GM23338 (cell line): ENCODE measurements at regions not wholly inside any gene's neighbourhood (a gene's known extent, or its start where the extent isn't known, plus 50 kb on each side); places are given as distances from the start of the nearest gene placed in this dataset.

Experiments
- ATAC-seq: fragments of 200-7000 bp; cut with Tn5 transposase; 3 replicates; pipeline ENCODE4 v1.9.1; 2020
- DNase-seq: peaks from one replicate; pipeline ENCODE4 v3.0.0-alpha.2; 2015; ENCODE audit warnings: low spot score
- H2AFZ ChIP-seq: fragments of 200-600 bp; sonication (generic); 2 replicates; pipeline ENCODE4 v1.8.0; 2016; ENCODE audit warnings: antibody characterized with exemption, mild to moderate bottlenecking, moderate library complexity
- H3F3A ChIP-seq: fragments of 200-600 bp; sonication (generic); replicated peaks from 2 replicates; pipeline ENCODE4 v1.8.0; 2017; ENCODE audit warnings: antibody characterized with exemption, mixed run types, low read depth
- H3K27ac ChIP-seq: fragments of 200-600 bp; sonication (generic); 2 replicates; pipeline ENCODE4 v1.6.1; 2016; ENCODE audit warnings: low read depth
- H3K27me3 ChIP-seq: fragments of 200-600 bp; sonication (generic); 2 replicates; pipeline ENCODE4 v1.8.0; 2016; ENCODE audit warnings: mild to moderate bottlenecking, mixed run types, moderate library complexity; ENCODE audit not compliant: insufficient read depth
- H3K36me3 ChIP-seq: fragments of 200-600 bp; sonication (generic); 2 replicates; pipeline ENCODE4 v1.8.0; 2016; ENCODE audit warnings: mild to moderate bottlenecking; ENCODE audit not compliant: insufficient read depth
- H3K4me1 ChIP-seq: fragments of 200-600 bp; sonication (generic); 2 replicates; pipeline ENCODE4 v1.8.0; 2016; ENCODE audit warnings: mild to moderate bottlenecking, moderate library complexity; ENCODE audit not compliant: insufficient read depth
- H3K4me2 ChIP-seq: fragments of 200-600 bp; sonication (generic); 2 replicates; pipeline ENCODE4 v1.7.1; 2017; ENCODE audit warnings: mixed run types
- H3K4me3 ChIP-seq: fragments of 200-600 bp; sonication (generic); 2 replicates; pipeline ENCODE4 v1.6.1; 2016; ENCODE audit warnings: mixed run types
- H3K79me2 ChIP-seq: fragments of 200-600 bp; sonication (generic); replicated peaks from 2 replicates; pipeline ENCODE4 v1.8.0; 2017; ENCODE audit warnings: mild to moderate bottlenecking; ENCODE audit not compliant: insufficient read depth
- H3K9me2 ChIP-seq: fragments of 200-600 bp; sonication (generic); 2 replicates; pipeline ENCODE4 v1.8.0; 2017; ENCODE audit not compliant: insufficient read depth
- H4K20me1 ChIP-seq: fragments of 200-600 bp; sonication (generic); replicated peaks from 2 replicates; pipeline ENCODE4 v1.8.0; 2017; ENCODE audit warnings: mild to moderate bottlenecking; ENCODE audit not compliant: insufficient read depth
- H3K27ac Mint-ChIP-seq: 2 replicates; pipeline ENCODE4 v1.8.0; 2020; ENCODE audit warnings: inconsistent platforms, mild to moderate bottlenecking, moderate library complexity, mixed read lengths
- H3K27me3 Mint-ChIP-seq: 3 replicates; pipeline ENCODE4 v1.8.0; 2022; ENCODE audit warnings: low read depth, mild to moderate bottlenecking, moderate library complexity, mixed read lengths, inconsistent platforms; ENCODE audit not compliant: insufficient read depth, poor library complexity
- H3K36me3 Mint-ChIP-seq: 3 replicates; pipeline ENCODE4 v1.8.0; 2021; ENCODE audit warnings: low read depth, mild to moderate bottlenecking, inconsistent platforms, moderate library complexity, mixed read lengths
- H3K4me1 Mint-ChIP-seq: 3 replicates; pipeline ENCODE4 v1.8.0; 2020; ENCODE audit warnings: mild to moderate bottlenecking, inconsistent platforms, mixed read lengths
- H3K4me3 Mint-ChIP-seq: 3 replicates; pipeline ENCODE4 v1.8.0; 2021; ENCODE audit warnings: moderate library complexity, mild to moderate bottlenecking, inconsistent platforms, mixed read lengths
- H3K9me3 Mint-ChIP-seq: 3 replicates; pipeline ENCODE4 v1.8.0; 2020; ENCODE audit warnings: moderate library complexity, mild to moderate bottlenecking, inconsistent platforms, mixed read lengths
- CREB1 ChIP-seq: fragments of 250-450 bp; sonication (Bioruptor Pico); IDR thresholded peaks from 2 replicates; pipeline ENCODE4 v1.5.0; 2020; ENCODE audit warnings: low read depth, mild to moderate bottlenecking, moderate library complexity
- POLR2AphosphoS5 ChIP-seq: IDR thresholded peaks from 2 replicates; pipeline ENCODE4 v1.6.1; 2016; ENCODE audit warnings: antibody characterized with exemption, low read depth
- TF ChIP-seq, protein P1 (sequence below), 2 experiments: fragments of 200-600 bp in 1 of 2; sonication (generic) in 1 of 2; conservative IDR thresholded peaks; 2 replicates each; pipeline versions ENCODE4 v1.5.1 to v1.6.1; 2016 to 2017; ENCODE audit warnings: antibody characterized with exemption in 2 of 2, low read depth in 2 of 2, mild to moderate bottlenecking in 2 of 2, moderate library complexity in 1 of 2
- TF ChIP-seq, protein P2 (sequence below): fragments of 250-450 bp; sonication (Bioruptor Pico); IDR thresholded peaks from 2 replicates; pipeline ENCODE4 v1.5.0; 2020; ENCODE audit warnings: mild to moderate bottlenecking, moderate library complexity

DNA sequence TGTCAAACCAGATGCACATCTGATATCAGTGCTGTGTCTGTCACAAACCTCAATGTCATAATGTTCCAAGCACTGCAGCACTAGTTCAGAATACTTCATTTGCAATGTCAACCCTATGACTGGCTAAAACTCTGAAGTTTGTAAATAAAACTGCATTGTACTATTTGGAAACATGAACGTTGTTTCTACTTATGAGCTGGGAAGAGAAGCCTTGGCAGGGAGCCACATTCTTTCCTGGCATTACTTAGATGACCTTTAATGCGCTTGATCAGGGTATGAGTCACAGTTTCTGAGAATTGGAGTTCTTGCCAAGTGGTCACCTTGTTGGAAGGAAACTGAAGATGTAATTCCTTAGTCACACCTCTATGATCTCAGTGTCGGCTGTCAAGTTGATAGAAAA lies 664.8 kb upstream of the MMS22L start (continued):
- TF ChIP-seq, protein P1, sequence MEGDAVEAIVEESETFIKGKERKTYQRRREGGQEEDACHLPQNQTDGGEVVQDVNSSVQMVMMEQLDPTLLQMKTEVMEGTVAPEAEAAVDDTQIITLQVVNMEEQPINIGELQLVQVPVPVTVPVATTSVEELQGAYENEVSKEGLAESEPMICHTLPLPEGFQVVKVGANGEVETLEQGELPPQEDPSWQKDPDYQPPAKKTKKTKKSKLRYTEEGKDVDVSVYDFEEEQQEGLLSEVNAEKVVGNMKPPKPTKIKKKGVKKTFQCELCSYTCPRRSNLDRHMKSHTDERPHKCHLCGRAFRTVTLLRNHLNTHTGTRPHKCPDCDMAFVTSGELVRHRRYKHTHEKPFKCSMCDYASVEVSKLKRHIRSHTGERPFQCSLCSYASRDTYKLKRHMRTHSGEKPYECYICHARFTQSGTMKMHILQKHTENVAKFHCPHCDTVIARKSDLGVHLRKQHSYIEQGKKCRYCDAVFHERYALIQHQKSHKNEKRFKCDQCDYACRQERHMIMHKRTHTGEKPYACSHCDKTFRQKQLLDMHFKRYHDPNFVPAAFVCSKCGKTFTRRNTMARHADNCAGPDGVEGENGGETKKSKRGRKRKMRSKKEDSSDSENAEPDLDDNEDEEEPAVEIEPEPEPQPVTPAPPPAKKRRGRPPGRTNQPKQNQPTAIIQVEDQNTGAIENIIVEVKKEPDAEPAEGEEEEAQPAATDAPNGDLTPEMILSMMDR (conservative IDR thresholded peaks at IDR 0.05; ENCODE audit: low read depth in 2 of 2) = no peak
- TF ChIP-seq CREB1 (CRISPR knock-in tag) = no peak
- no peak for TF ChIP-seq POLR2AphosphoS5

DNA sequence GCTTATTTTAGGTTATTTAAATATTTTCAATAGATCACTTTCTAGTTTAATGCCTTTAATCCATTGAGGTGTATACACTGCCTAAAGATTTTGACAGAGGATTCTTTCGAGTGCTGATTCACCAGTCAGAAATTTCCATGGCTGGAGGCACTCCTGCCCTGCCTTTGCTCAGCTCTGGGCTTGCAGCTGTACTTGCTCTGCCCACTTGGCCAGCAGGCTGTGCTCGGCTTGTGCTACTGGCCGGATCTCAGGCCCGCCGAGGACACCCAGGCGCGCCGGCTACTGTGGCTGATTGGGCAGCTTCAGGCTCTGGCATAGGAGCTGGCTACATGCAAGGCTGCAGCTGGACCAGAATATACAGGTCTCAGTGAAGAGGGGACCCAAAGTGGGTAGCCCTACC lies 675.1 kb upstream of the MMS22L start:
- H3F3A ChIP-seq = no peaks in the 10 kb centered on the region
- H3K4me3 ChIP-seq = no peak overlapping the region
- H3K27me3 ChIP-seq = no peaks in the 10 kb centered on the region
- no peaks in the 10 kb centered on the region; the same call in 2 of the 3 replicates for H3K4me1 Mint-ChIP-seq
- no peaks in the 10 kb centered on the region for H3K4me1 ChIP-seq
- peaks cover 3% of the 10 kb centered on the region; the same call in 2 of the 3 replicates for H3K36me3 Mint-ChIP-seq
- peak; percentile 47 for DNase-seq
- no peaks in the 10 kb centered on the region for H3K36me3 ChIP-seq
- no peak overlapping the region for H3K4me2 ChIP-seq
- no peak overlapping the region for H3K4me3 Mint-ChIP-seq
- H3K27ac ChIP-seq = no peak overlapping the region
- no peaks in the 10 kb centered on the region for H3K9me2 ChIP-seq
- ATAC-seq = peak; percentile 99
- no peaks in the 10 kb centered on the region; the same call in 2 of the 3 replicates for H3K9me3 Mint-ChIP-seq
- no peaks in the 10 kb centered on the region for H4K20me1 ChIP-seq
- H3K79me2 ChIP-seq = no peaks in the 10 kb centered on the region
- H3K27me3 Mint-ChIP-seq = no peaks in the 10 kb centered on the region
- no peak overlapping the region for H3K27ac Mint-ChIP-seq
- TF ChIP-seq, protein P1 (conservative IDR thresholded peaks at IDR 0.05; ENCODE audit: low read depth in 2 of 2) = 0 out of 4 replicates have a peak, but pooled peaks of 1 of the 2 experiments have one; percentile 14
- TF ChIP-seq, protein P2, sequence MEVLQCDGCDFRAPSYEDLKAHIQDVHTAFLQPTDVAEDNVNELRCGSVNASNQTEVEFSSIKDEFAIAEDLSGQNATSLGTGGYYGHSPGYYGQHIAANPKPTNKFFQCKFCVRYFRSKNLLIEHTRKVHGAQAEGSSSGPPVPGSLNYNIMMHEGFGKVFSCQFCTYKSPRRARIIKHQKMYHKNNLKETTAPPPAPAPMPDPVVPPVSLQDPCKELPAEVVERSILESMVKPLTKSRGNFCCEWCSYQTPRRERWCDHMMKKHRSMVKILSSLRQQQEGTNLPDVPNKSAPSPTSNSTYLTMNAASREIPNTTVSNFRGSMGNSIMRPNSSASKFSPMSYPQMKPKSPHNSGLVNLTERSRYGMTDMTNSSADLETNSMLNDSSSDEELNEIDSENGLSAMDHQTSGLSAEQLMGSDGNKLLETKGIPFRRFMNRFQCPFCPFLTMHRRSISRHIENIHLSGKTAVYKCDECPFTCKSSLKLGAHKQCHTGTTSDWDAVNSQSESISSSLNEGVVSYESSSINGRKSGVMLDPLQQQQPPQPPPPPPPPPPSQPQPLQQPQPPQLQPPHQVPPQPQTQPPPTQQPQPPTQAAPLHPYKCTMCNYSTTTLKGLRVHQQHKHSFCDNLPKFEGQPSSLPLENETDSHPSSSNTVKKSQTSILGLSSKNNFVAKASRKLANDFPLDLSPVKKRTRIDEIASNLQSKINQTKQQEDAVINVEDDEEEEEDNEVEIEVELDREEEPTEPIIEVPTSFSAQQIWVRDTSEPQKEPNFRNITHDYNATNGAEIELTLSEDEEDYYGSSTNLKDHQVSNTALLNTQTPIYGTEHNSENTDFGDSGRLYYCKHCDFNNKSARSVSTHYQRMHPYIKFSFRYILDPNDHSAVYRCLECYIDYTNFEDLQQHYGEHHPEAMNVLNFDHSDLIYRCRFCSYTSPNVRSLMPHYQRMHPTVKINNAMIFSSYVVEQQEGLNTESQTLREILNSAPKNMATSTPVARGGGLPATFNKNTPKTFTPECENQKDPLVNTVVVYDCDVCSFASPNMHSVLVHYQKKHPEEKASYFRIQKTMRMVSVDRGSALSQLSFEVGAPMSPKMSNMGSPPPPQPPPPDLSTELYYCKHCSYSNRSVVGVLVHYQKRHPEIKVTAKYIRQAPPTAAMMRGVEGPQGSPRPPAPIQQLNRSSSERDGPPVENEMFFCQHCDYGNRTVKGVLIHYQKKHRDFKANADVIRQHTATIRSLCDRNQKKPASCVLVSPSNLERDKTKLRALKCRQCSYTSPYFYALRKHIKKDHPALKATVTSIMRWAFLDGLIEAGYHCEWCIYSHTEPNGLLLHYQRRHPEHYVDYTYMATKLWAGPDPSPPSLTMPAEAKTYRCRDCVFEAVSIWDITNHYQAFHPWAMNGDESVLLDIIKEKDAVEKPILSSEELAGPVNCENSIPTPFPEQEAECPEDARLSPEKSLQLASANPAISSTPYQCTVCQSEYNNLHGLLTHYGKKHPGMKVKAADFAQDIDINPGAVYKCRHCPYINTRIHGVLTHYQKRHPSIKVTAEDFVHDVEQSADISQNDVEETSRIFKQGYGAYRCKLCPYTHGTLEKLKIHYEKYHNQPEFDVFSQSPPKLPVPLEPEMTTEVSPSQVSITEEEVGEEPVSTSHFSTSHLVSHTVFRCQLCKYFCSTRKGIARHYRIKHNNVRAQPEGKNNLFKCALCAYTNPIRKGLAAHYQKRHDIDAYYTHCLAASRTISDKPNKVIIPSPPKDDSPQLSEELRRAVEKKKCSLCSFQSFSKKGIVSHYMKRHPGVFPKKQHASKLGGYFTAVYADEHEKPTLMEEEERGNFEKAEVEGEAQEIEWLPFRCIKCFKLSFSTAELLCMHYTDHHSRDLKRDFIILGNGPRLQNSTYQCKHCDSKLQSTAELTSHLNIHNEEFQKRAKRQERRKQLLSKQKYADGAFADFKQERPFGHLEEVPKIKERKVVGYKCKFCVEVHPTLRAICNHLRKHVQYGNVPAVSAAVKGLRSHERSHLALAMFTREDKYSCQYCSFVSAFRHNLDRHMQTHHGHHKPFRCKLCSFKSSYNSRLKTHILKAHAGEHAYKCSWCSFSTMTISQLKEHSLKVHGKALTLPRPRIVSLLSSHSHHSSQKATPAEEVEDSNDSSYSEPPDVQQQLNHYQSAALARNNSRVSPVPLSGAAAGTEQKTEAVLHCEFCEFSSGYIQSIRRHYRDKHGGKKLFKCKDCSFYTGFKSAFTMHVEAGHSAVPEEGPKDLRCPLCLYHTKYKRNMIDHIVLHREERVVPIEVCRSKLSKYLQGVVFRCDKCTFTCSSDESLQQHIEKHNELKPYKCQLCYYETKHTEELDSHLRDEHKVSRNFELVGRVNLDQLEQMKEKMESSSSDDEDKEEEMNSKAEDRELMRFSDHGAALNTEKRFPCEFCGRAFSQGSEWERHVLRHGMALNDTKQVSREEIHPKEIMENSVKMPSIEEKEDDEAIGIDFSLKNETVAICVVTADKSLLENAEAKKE (CRISPR knock-in tag) = no peak
- 0 out of 2 replicates have a peak overlapping the region, but pooled peaks have one; percentile 54 for H2AFZ ChIP-seq
